ENCODE measurements at regions not wholly inside any gene's neighbourhood (a gene's known extent, or its start where the extent isn't known, plus 50 kb on each side); places are given as distances from the start of the nearest gene placed in this dataset.

- TF ChIP-seq CTCF (conservative IDR thresholded peaks at IDR 0.05): no peak
- no peaks in the 10 kb centered on the region for H3K79me1 ChIP-seq (ENCODE audit: insufficient read depth, low read depth, low read length, poor library complexity, severe bottlenecking)
- no peak overlapping the region for H3K23ac ChIP-seq (ENCODE audit: insufficient read length, low read depth, low read length)
- H3K36me3 Mint-ChIP-seq (ENCODE audit: insufficient read depth in 1 of 3, low read depth in 3 of 3): no peaks in the 10 kb centered on the region
- no peak overlapping the region for H4K5ac ChIP-seq (ENCODE audit: insufficient read length, low read depth, low read length)
- H4K8ac ChIP-seq (replicated peaks; ENCODE audit: insufficient read length, low read depth, low read length): no peak overlapping the region
- H4K20me1 ChIP-seq (ENCODE audit: control insufficient read depth, insufficient read depth, insufficient read length): no peaks in the 10 kb centered on the region
- no peaks in the 10 kb centered on the region for H3K9me3 Mint-ChIP-seq
- no peaks in the 10 kb centered on the region for H3K9me3 ChIP-seq (ENCODE audit: control insufficient read depth, low read depth, low read length)
- no peak overlapping the region for H4K91ac ChIP-seq (ENCODE audit: insufficient read length, low read depth, low read length)
- WGBS (ENCODE audit: extremely low coverage, insufficient read length, low lambda C conversion rate): no CpG with 5 or more reads among the region's 4 CpGs
- H2BK12ac ChIP-seq (ENCODE audit: insufficient read length, low read depth, low read length): no peak overlapping the region
- no peak overlapping the region for H2BK5ac ChIP-seq (ENCODE audit: insufficient read length, low read length)
- no peak overlapping the region for H3K4me2 ChIP-seq (ENCODE audit: insufficient read depth, insufficient read length, low read length)
- no peak overlapping the region for H3K18ac ChIP-seq (ENCODE audit: insufficient read length, low read depth, low read length)
- H2BK15ac ChIP-seq (ENCODE audit: low read depth, low read length): no peak overlapping the region
- H3K27ac ChIP-seq (ENCODE audit: insufficient read length, low read depth, low read length): no peak overlapping the region
- no peak overlapping the region for H3T11ph ChIP-seq (ENCODE audit: low read length)
- peaks cover 14 to 24% of the 10 kb centered on the region in 2 experiments for H3K4me1 Mint-ChIP-seq
- no peak overlapping the region for H3K9ac ChIP-seq (ENCODE audit: extremely low read depth, insufficient read length, low read length)
- H3K4me3 Mint-ChIP-seq: no peak overlapping the region
- no peak overlapping the region for H3K56ac ChIP-seq (ENCODE audit: insufficient read length, low read depth, low read length)
- H3K27me3 ChIP-seq (ENCODE audit: insufficient read depth, low read length): no peaks in the 10 kb centered on the region
- no peaks in the 10 kb centered on the region; the same call in 1 of the 2 replicates for H3K4me1 ChIP-seq (ENCODE audit: insufficient read depth, low read length)
- peaks cover 1% of the 10 kb centered on the region for H3K27me3 Mint-ChIP-seq (ENCODE audit: low read depth)
- no peaks in the 10 kb centered on the region for H3K23me2 ChIP-seq (ENCODE audit: insufficient read length, low read depth, low read length, poor library complexity, severe bottlenecking)
- H3K4ac ChIP-seq (ENCODE audit: low read depth, low read length): no peak overlapping the region
- no peak overlapping the region for H2BK120ac ChIP-seq (ENCODE audit: low read depth, low read length, poor library complexity, severe bottlenecking)
- DNase-seq: no peak
- no peaks in the 10 kb centered on the region for H3K79me2 ChIP-seq (ENCODE audit: insufficient read depth, low read length)
- H2AFZ ChIP-seq (ENCODE audit: low read length): no peak overlapping the region
- no peak overlapping the region for H2BK20ac ChIP-seq (ENCODE audit: low read depth, low read length, poor library complexity, severe bottlenecking)
- H3K14ac ChIP-seq (ENCODE audit: insufficient read depth, low read length): no peak overlapping the region
- no peak overlapping the region for H2AK5ac ChIP-seq (ENCODE audit: insufficient read length, low read length)
- peak overlapping the region in 1 of 3 experiments; percentile 12; a peak in 2 of 7 replicates for H3K27ac Mint-ChIP-seq
Observed at GRCh38 chr1:60921175-60921574, 161.2 kb upstream of the NFIA start.
